Body of pancreas (tissue), 4 donors: ENCODE measurements at regions not wholly inside any gene's neighbourhood (a gene's known extent, or its start where the extent isn't known, plus 50 kb on each side); places are given as distances from the start of the nearest gene placed in this dataset.

Experiments
- ATAC-seq: fragments of 150-250 bp; one replicate; pipeline ENCODE4 v1.9.1; 2016
- DNase-seq, 4 donors: peaks; one replicate each; pipeline ENCODE4 v3.0.0-alpha.2; 2019
- H3K27ac ChIP-seq, 4 donors: fragments of 200-600 bp; sonication (generic); 1 replicate in 3 of 4; 2 replicates in 1 of 4; pipeline versions ENCODE4 v1.5.1 to v1.6.1; 2016 to 2019; ENCODE audit warnings: mild to moderate bottlenecking in 1 of 4, mixed read lengths in 1 of 4, moderate library complexity in 1 of 4
- H3K27me3 ChIP-seq, 2 donors: fragments of 200-600 bp; sonication (generic); one replicate each; pipeline ENCODE4 v1.6.0; 2016; ENCODE audit warnings: mild to moderate bottlenecking in 1 of 2
- H3K36me3 ChIP-seq, 2 donors: fragments of 200-600 bp; sonication (generic); replicated peaks in 1 of 2; 2 replicates each; pipeline ENCODE4 v1.5.1; 2016; ENCODE audit warnings: low read depth in 2 of 2; ENCODE audit not compliant: insufficient read depth in 1 of 2
- H3K4me1 ChIP-seq: fragments of 200-600 bp; sonication (generic); one replicate; pipeline ENCODE4 v1.6.0; 2016
- H3K4me3 ChIP-seq, 2 donors: fragments of 200-600 bp; sonication (generic); 1 replicate in 1 of 2; 2 replicates in 1 of 2; pipeline ENCODE4 v1.5.1; 2016 to 2019
- H3K9me3 ChIP-seq, 3 donors: fragments of 200-600 bp; sonication (generic); 1 replicate in 2 of 3; 2 replicates in 1 of 3; pipeline ENCODE4 v1.5.1; 2016
- POLR2A ChIP-seq, 3 donors: fragments of 450-650 bp; IDR thresholded peaks; one replicate each; pipeline ENCODE4 v1.6.1; 2016; ENCODE audit warnings: antibody characterized with exemption in 3 of 3, mild to moderate bottlenecking in 2 of 3
- WGBS, 2 donors: methylation state at CpG; one replicate each; pipeline ENCODE4 v1.1.5; 2017; 5-methylcytosine and 5-hydroxymethylcytosine counted together
- intact Hi-C: fragments of 100-400 bp; cut with DNase I; formaldehyde crosslinking; loops from one replicate; pipeline ENCODE4 v1.15.1; 2023
- TF ChIP-seq, protein P1 (sequence below), 7 experiments: fragments of 450-650 bp in 4 of 7; fragments of 200-600 bp in 3 of 7; sonication (generic) in 3 of 7; IDR thresholded peaks; one replicate each; pipeline ENCODE4 v1.5.1; 2016 to 2019; ENCODE audit warnings: antibody characterized with exemption in 7 of 7

DNA sequence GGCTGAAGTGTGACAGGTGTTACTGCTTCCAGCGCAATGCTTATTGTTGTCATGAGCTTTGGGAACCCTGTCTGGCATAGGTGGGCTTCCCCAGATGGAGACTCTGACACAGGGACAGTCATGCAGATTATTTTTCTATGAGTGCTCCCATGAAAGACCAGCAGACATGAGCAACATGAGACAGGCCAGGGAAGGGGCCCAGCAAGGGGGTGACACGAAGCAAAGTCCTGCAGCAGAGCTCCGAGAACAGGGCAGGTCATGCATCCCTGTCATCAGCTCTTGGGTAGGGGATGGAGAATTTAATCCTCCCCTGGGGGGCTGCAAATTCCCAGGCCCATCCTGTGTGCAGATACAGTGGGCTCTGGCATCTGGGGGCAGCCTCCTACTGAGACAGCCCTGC is 77.4 kb downstream of the CTAGE1 start:
- H3K27ac ChIP-seq = no peak overlapping the region
- H3K36me3 ChIP-seq = no peaks in the 10 kb centered on the region
- no peak overlapping the region for H3K4me3 ChIP-seq
- no peaks in the 10 kb centered on the region for H3K27me3 ChIP-seq
- TF ChIP-seq, protein P1, sequence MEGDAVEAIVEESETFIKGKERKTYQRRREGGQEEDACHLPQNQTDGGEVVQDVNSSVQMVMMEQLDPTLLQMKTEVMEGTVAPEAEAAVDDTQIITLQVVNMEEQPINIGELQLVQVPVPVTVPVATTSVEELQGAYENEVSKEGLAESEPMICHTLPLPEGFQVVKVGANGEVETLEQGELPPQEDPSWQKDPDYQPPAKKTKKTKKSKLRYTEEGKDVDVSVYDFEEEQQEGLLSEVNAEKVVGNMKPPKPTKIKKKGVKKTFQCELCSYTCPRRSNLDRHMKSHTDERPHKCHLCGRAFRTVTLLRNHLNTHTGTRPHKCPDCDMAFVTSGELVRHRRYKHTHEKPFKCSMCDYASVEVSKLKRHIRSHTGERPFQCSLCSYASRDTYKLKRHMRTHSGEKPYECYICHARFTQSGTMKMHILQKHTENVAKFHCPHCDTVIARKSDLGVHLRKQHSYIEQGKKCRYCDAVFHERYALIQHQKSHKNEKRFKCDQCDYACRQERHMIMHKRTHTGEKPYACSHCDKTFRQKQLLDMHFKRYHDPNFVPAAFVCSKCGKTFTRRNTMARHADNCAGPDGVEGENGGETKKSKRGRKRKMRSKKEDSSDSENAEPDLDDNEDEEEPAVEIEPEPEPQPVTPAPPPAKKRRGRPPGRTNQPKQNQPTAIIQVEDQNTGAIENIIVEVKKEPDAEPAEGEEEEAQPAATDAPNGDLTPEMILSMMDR (IDR thresholded peaks at IDR 0.05) = no peak
- no peak for TF ChIP-seq POLR2A (IDR thresholded peaks at IDR 0.05)
- H3K4me1 ChIP-seq = peaks cover 17% of the 10 kb centered on the region
- no peaks in the 10 kb centered on the region for H3K9me3 ChIP-seq
- ATAC-seq (no peak), DNase-seq (no peak)
- WGBS, 2 donors = 88 to 94% methylated on average over 3 of the region's 3 CpGs
- intact Hi-C loops = no loop called here

GRCh38 chr18:22339913-22340312 is 77.8 kb downstream of the CTAGE1 start:
- Histone ChIP-seq H3K4me1 (peaks cover 13% of the 10 kb centered on the region), H3K27me3 (no peaks in the 10 kb centered on the region), H3K27ac (no peak overlapping the region), H3K36me3 (no peaks in the 10 kb centered on the region), H3K4me3 (no peak overlapping the region), H3K9me3 (no peaks in the 10 kb centered on the region)
- intact Hi-C loops = no loop called here
- TF ChIP-seq, protein P1 (IDR thresholded peaks at IDR 0.05) = no peak
- TF ChIP-seq POLR2A (IDR thresholded peaks at IDR 0.05) = no peak
- 73 to 74% methylated on average over 4 of the region's 4 CpGs for WGBS, 2 donors
- ATAC-seq = no peak
- no peak for DNase-seq

DNA sequence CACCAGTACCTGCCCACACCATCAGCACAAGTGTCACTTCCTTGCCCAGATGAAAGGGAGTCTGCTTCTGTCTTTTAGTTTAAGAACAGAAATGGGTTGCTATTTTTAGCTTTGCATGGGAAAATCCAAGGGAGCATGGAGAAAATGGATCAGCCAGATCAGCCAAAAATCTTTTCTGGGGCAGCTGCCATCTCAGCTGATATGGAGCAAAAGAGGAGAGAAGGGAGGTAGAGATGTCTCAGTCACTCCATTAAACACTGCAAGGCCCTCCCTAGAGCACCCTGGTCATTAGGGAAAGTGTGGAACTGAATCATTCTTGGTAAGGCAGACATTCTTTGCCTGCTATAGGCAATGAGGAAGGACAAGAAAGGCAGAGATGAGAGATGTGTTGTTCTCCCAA is 79.9 kb downstream of the CTAGE1 start:
- peaks cover 12% of the 10 kb centered on the region for H3K4me1 ChIP-seq
- H3K9me3 ChIP-seq = no peaks in the 10 kb centered on the region
- H3K4me3 ChIP-seq = no peak overlapping the region
- ATAC-seq = no peak
- no peak for TF ChIP-seq POLR2A (IDR thresholded peaks at IDR 0.05)
- TF ChIP-seq, protein P1 (IDR thresholded peaks at IDR 0.05) = no peak
- intact Hi-C loops = no loop called here
- H3K36me3 ChIP-seq = no peaks in the 10 kb centered on the region
- no peak for DNase-seq
- H3K27ac ChIP-seq = no peak overlapping the region
- no peaks in the 10 kb centered on the region for H3K27me3 ChIP-seq

DNA sequence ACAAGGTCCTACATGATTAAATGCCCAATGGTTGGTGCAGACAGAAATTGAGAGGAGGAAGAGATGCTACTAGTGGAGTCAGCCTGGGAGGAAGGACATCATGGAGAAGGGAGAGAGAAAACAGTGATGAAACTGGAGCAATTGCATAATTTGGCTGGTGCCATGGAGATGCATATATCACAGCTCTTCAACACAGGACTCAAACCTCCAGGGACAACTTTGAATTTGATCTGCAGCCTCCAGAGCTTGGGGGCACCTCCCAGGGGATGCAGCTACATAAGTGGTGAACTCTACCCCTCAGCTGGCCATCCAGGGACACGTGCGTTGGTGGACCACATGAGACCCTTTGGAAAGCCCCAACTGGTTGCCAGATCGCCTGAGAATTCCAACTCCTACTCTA is 80.4 kb downstream of the CTAGE1 start:
- no peaks in the 10 kb centered on the region for H3K9me3 ChIP-seq
- DNase-seq (no peak), ATAC-seq (no peak)
- WGBS, 2 donors = 62 to 75% methylated on average over 3 of the region's 3 CpGs
- intact Hi-C loops = no loop called here
- H3K36me3 ChIP-seq = no peaks in the 10 kb centered on the region
- H3K27ac ChIP-seq = no peak overlapping the region
- H3K4me3 ChIP-seq = no peak overlapping the region
- no peak for TF ChIP-seq POLR2A (IDR thresholded peaks at IDR 0.05)
- no peaks in the 10 kb centered on the region for H3K27me3 ChIP-seq
- H3K4me1 ChIP-seq = peaks cover 8% of the 10 kb centered on the region

DNA sequence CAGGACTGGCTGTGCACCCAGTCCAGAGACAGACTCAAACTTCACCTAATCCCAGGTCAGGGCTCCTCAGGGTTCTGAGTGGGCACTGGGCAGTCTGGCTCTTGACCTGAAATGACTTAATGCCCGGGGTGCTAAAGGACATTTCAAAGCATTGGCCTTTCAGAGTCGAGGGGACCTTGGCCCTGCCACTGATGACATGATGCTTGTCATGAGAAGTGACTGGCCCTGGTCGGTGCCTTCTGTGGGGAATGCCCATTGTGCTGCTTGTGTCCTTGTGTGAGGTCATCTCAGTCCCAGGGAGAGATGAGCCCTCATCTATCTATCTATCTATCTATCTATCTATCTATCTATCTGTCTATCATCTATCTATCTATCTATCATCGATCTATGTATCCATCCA is 81.3 kb downstream of the CTAGE1 start:
- ATAC-seq (no peak), DNase-seq (no peak)
- Histone ChIP-seq H3K36me3 (no peaks in the 10 kb centered on the region), H3K4me3 (no peak overlapping the region), H3K9me3 (no peaks in the 10 kb centered on the region), H3K27me3 (no peaks in the 10 kb centered on the region), H3K4me1 (peaks cover 8% of the 10 kb centered on the region), H3K27ac (no peak overlapping the region)
- intact Hi-C loops = no loop called here
- TF ChIP-seq POLR2A (IDR thresholded peaks at IDR 0.05) = no peak
- TF ChIP-seq, protein P1 (IDR thresholded peaks at IDR 0.05) = no peak
- 52 to 64% methylated on average over 4 of the region's 4 CpGs for WGBS, 2 donors
